ENCODE measurements at regions not wholly inside any gene's neighbourhood (a gene's known extent, or its start where the extent isn't known, plus 50 kb on each side); places are given as distances from the start of the nearest gene placed in this dataset.

DNA sequence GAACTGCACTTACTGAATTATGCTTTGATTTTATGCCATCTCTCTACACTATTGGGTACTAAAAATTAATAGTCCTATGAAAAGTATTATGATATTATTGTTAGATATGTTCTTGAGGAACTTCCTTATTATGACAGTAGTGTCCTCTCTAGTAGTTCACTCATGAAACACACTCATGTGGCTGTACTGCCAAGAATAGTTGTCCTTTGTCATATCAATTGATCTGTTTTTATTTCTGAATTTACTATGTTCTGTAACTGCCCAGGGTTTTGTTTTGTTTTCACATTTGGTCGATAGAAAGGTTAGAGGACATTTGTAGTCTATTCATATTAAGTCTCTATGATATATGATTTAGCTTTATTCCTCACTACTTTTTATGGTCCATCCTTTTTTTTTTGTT is 215.2 kb downstream of the PPARGC1A start:
- DNase-seq (ENCODE audit: insufficient read length, low spot score), result no peak
- no peak for FAIRE-seq

- DNase-seq (ENCODE audit: insufficient read length, low spot score), result no peak
- no peak for FAIRE-seq
Measured at GRCh38 chr4:23667659-23668058, 222.2 kb downstream of the PPARGC1A start.

DNA sequence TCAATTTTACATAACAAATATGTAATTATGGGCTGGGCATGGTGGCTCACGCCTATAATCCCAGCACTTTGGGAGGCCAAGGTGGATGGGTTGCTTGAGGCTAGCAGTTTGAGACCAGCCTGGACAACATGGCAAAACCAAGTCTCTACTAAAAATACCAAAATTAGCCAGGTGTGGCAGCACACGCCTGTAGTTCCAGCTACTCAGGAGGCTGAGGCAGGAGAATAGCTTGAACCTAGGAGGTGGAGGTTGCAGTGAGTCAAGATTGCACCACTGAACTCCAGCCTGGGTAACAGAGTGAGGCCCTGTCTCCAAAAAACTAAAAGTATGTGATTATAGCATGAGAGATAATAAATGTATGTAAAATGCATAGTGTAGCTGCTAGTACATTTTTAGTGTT is 229.0 kb downstream of the PPARGC1A start:
- no peak for DNase-seq (ENCODE audit: insufficient read length, low spot score)
- FAIRE-seq, result no peak

DNA sequence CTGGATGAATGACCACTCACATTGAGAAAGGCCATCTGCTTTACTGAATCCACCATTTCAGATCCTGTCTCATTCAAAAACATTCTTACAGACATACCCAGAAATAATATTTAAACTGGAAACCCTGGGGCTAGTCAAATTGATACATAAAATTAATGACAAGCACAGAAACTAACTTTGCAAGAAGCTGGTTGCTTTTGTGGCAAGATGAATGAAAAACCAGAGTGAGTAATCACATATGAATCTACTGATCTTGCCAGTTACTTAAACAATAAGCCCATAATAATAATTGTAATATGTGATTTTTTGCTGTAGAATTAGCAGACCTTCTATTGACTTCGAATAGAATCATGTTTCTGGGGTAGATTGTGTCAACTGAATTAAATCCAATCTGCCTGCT is 235.1 kb downstream of the PPARGC1A start:
- FAIRE-seq (no peak), DNase-seq (ENCODE audit: insufficient read length, low spot score) (no peak)

- FAIRE-seq (no peak), DNase-seq (ENCODE audit: insufficient read length, low spot score) (no peak)
Measured at GRCh38 chr4:23648854-23649596, 240.8 kb downstream of the PPARGC1A start.

DNA sequence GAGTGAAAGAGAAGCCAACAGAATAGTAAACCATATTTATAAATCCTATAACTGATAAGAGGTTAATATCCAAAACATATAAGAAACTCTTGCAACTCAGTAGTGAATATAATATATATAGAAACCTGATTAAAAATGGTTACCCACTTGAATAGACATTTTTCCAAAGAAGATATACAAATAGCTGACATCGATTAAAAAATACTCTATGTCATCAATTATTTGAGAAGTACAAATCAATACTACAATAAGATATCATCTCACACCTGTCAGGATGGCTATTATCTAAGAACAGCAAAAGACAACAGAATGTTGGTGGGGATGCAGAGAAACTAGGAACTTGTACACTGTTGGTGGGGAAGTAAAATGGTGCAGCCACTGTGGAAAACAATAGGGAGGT is 254.4 kb downstream of the PPARGC1A start:
- no peak for FAIRE-seq
- no peak for DNase-seq (ENCODE audit: insufficient read length, low spot score)

- FAIRE-seq (no peak), DNase-seq (ENCODE audit: insufficient read length, low spot score) (no peak)
Measured at GRCh38 chr4:23631255-23631950, 258.4 kb downstream of the PPARGC1A start.

GRCh38 chr4:23630110-23630509 is 259.7 kb downstream of the PPARGC1A start:
- FAIRE-seq, result no peak
- no peak for DNase-seq (ENCODE audit: insufficient read length, low spot score)

DNA sequence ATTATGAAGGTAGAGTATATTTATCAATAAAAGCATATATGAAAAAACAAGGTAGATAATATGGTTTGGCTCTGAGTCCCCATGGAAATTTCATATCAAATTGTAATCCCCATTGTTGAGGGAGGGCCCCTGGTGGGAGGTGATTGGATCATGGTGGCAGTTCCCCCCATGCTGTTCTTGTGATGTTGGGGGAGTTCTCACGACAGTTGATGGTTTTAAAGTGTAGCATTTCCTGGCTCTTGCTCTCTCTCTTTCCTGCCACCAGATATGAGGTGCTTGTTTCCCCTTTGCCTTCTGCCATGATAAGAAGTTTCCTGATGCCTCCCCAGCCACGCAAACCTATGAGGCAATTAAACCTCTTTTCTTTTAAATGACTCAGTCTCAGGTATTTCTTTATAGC is 260.4 kb downstream of the PPARGC1A start:
- DNase-seq (ENCODE audit: insufficient read length, low spot score), result no peak
- no peak for FAIRE-seq

- DNase-seq (ENCODE audit: insufficient read length, low spot score) (no peak), FAIRE-seq (no peak)
Measured at GRCh38 chr4:23614284-23614892, 275.5 kb downstream of the PPARGC1A start.

DNA sequence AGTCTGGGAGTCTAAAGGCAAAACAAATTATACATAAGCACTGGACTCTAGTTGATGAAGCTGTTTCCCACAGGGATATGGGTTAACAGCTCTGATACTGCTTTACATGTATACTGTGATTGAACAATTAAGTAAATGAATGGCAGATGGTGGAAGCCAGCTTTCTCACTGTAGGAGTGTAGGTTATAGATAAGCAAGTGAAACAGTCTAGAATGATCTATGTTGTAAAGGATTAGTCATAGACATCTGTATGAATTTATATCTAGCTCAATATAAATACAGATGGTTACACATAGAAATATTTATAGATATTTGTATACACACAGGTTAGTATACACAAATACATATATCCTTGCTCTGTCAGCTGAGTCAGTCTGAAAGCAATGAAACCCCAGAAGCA is 276.1 kb downstream of the PPARGC1A start:
- DNase-seq (ENCODE audit: insufficient read length, low spot score), result no peak
- no peak for FAIRE-seq

- no peak for FAIRE-seq
- no peak for DNase-seq (ENCODE audit: insufficient read length, low spot score)
Measured at GRCh38 chr4:23602720-23603119, 287.1 kb downstream of the PPARGC1A start.

DNA sequence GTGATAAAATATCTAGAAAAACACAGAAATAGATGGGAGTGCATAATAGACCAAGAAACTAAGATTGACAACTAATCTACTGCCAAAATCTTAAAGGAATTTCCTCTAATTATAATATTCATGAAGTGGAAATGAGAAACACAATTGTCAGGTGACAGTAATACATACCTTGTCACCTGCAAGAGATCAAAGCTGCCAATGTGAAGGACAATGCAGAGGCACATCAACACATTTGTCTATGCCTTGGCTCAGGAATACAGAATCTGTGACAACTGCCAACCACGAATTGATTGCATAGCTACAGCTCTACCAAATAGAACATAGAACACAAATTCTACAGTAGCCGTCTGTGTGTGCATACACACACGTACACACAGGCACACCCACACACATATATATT is 295.7 kb downstream of the PPARGC1A start:
- FAIRE-seq (no peak), DNase-seq (ENCODE audit: insufficient read length, low spot score) (no peak)

DNA sequence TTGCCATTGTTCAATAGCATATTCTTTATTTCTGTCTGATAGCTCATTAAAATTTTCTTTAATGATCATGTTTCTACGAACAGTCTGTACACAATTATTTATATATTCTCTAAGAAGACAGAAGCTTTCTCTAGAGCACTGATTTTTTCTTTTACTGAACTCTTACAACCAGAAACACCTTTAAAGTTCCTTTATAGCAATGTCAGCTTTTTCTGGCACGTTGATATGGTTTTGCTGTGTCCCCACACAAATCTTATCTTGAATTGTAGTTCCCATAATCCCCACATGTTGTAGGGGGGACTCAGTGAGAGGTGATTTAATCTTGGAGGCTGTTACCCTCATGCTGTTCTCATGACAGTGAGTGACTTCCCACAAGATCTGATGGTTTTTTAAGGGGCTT is 299.4 kb downstream of the PPARGC1A start:
- no peak for FAIRE-seq
- DNase-seq (ENCODE audit: insufficient read length, low spot score), result no peak

GRCh38 chr4:23584024-23584423 is 305.8 kb downstream of the PPARGC1A start:
- DNase-seq (ENCODE audit: insufficient read length, low spot score) (no peak), FAIRE-seq (no peak)

GRCh38 chr4:23582671-23583070 is 307.2 kb downstream of the PPARGC1A start:
- FAIRE-seq, result no peak
- no peak for DNase-seq (ENCODE audit: insufficient read length, low spot score)

GRCh38 chr4:23579166-23579565 is 310.7 kb downstream of the PPARGC1A start:
- DNase-seq (ENCODE audit: insufficient read length, low spot score) (no peak), FAIRE-seq (no peak)

DNA sequence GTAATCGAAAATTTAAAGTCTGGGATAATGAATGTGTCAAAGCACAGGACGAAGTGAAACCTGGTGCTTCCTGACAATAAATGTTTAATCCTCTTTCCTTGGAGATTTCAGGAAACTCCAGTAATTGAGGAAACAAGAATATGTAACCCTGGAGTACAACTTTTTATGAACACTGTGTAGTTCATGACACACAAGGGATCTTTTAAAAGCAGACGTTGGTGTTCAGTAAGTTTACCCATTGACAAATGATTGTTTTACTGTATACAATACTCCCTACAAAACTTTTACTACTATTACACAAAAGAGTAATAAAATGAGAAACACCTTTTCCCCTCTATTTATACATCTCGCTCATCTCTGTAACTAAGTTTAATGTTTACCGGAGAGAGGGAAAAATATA is 312.4 kb downstream of the PPARGC1A start:
- DNase-seq (ENCODE audit: insufficient read length, low spot score) (no peak), FAIRE-seq (no peak)

DNA sequence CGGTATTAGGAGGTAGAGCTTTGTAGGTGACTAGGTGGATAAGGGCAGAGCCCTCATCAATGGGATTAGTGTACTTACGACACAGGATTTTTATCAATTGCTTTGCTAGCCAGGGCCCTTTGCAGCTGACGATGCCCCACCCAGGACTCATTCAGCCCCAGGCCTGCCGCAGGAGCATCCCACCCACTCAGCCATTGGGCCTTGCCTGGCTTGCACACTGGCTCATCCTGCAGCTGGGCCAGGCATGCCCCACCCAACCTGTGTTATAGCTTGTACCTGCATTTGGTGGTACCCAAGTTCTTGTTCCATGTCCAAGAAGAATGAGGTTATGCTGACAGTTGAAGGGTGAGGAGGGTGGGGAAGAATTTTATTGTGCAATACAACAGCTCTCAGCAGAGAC is 317.5 kb downstream of the PPARGC1A start:
- DNase-seq (ENCODE audit: insufficient read length, low spot score) (no peak), FAIRE-seq (no peak)

GRCh38 chr4:23567338-23567737 is 322.5 kb downstream of the PPARGC1A start:
- DNase-seq (ENCODE audit: insufficient read length, low spot score) (no peak), FAIRE-seq (no peak)

DNA sequence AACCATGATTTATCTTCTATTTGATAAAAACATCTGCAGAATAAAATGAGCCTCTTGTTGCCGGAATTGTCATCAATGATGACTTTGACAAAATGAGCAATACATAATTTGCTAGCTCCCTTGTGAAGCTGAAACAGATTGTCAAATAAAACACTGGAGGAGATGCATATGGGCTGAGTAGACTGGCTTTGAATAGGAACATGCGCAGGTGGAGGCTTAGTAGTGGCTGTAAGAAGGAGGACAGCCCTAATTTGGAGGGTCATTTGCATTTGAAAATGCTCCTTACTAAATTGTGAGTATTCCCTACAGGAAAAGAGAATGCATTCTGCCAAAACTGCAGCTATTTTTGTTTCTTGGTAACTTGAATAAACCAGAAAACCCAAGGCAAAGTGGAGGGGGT is 329.1 kb downstream of the PPARGC1A start:
- FAIRE-seq (no peak), DNase-seq (ENCODE audit: insufficient read length, low spot score) (no peak)

DNA sequence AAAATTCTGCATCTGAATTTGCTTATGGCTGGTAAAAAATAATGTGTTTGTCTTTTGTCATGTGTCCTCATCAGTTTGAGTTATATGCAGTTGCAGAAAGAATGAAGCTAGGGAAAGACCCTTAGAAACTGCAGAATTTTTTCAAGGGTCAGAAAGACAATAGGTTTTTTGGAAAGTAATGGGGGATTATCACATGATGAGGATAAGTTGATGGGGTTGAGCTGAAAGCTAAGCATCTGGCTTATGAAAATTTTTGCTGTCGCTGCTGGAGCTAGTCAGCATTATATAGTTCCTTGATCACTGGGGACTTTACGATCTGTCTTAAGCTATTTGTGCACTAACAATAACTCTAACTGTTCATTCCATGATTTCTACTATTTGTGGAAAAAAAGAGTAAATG is 331.7 kb downstream of the PPARGC1A start:
- no peak for DNase-seq (ENCODE audit: insufficient read length, low spot score)
- no peak for FAIRE-seq
